GM12864 (cell line): ENCODE measurements at regions not wholly inside any gene's neighbourhood (a gene's known extent, or its start where the extent isn't known, plus 50 kb on each side); places are given as distances from the start of the nearest gene placed in this dataset.

Experiments used
- DNase-seq: peaks from one replicate; pipeline ENCODE4 v3.0.0-alpha.2; 2011; ENCODE audit warnings: low read depth
- H3K4me3 ChIP-seq: 2 replicates; pipeline ENCODE4 v1.5.1; 2011; ENCODE audit warnings: mild to moderate bottlenecking, low read depth, low read length, control low read depth
- CTCF ChIP-seq: IDR thresholded peaks from 2 replicates; pipeline ENCODE4 v1.5.1; 2011; ENCODE audit warnings: low read depth, mild to moderate bottlenecking, moderate library complexity, low read length, control low read depth, inconsistent platforms; ENCODE audit errors: missing control alignments

GRCh38 chr9:82148901-82149461, 160.4 kb downstream of the SPATA31D1 start:
- TF ChIP-seq CTCF, result no peak
- no peak overlapping the region for H3K4me3 ChIP-seq
- no peak for DNase-seq

DNA sequence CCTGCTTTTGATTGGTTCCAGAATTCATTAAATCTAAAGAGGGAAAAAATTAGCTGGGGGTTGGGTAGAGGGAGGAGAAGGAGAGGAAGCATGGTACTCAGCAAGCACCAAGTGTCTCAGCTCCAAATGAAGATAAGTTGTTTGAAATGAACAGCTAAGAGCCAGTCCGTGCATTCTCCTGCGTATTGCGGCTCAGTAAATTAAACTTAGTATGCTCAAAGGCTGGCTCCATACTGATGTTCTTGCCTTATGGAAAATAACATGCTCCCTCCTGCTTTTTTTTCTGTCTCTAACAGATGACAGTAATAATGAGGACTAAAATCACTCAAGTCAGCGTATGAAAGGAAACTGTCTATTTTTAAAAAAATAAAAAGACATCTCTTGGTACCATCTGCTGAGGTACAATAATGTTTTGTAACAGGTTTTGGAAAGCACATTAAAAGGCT, 161.0 kb downstream of the SPATA31D1 start:
- no peak overlapping the region for H3K4me3 ChIP-seq
- no peak for TF ChIP-seq CTCF
- no peak for DNase-seq

DNA sequence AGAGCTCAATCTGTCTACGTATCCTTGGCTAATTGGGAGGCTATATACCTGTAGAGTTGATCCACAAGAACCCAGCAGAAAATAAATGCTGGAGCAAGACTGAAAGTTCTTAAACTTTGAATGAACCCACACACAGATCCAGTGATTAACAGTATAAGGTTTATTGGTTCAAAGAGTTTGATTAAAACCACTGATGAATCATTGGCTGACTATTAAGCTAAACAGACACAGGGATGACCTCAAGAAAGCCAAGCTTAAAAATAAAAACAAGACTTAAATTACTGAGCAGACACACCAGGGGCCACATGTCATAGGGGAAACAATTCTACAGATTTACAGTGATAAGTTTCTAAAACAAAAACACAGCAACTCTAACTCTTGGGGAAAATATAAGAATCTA, 163.6 kb downstream of the SPATA31D1 start:
- no peak for DNase-seq
- no peak overlapping the region for H3K4me3 ChIP-seq
- TF ChIP-seq CTCF, result no peak

GRCh38 chr9:82153032-82153431, 164.5 kb downstream of the SPATA31D1 start:
- DNase-seq, result no peak
- no peak overlapping the region for H3K4me3 ChIP-seq
- no peak for TF ChIP-seq CTCF

GRCh38 chr9:82154573-82154972, 166.0 kb downstream of the SPATA31D1 start:
- DNase-seq, result no peak
- no peak overlapping the region for H3K4me3 ChIP-seq
- no peak for TF ChIP-seq CTCF

DNA sequence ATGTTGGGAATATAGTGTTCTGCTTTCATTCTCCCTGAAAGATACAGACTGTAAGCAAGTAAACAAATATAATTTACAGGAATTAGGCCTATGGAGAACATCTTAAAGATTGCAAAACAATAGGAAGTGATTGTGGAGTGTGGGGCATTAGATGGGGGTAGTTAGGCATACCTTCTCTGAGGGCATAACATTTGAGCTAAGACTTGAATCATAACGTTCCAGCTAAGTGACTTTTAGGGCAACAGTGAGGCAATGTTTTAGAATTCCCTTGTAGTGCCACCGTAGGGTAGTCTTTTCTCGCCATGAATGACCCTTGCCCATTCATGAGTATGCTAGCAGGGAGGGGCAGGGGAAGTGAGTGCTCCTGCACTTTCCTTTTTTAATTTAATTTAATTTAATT, 173.3 kb downstream of the SPATA31D1 start:
- DNase-seq, result no peak
- TF ChIP-seq CTCF, result no peak
- H3K4me3 ChIP-seq, result no peak overlapping the region

DNA sequence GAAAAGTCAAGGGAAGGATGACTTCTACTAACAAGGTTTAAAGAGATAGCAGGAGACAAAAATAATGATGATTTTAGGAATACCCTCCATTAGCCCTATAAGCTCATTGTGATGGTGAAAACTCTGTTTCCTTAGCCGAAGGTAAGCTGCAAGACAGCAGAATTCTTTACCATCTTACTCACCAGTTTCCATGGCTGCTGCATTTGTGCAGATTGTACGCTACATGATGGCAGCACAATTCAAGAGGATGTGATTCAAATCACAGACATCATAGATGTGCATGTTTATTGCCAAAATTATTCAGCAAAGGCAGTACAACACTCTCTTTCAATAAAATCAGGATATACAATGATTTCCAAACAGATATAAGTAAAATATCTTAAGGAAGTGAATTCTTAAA, 175.6 kb downstream of the SPATA31D1 start:
- no peak overlapping the region for H3K4me3 ChIP-seq
- TF ChIP-seq CTCF, result no peak
- no peak for DNase-seq
